ENCODE measurements at regions not wholly inside any gene's neighbourhood (a gene's known extent, or its start where the extent isn't known, plus 50 kb on each side); places are given as distances from the start of the nearest gene placed in this dataset.
"Not testable (repeated sequence)": the region's sequence is repeated elsewhere in the genome, so short reads cannot be mapped to it uniquely, and the experiment has no call there.

DNA sequence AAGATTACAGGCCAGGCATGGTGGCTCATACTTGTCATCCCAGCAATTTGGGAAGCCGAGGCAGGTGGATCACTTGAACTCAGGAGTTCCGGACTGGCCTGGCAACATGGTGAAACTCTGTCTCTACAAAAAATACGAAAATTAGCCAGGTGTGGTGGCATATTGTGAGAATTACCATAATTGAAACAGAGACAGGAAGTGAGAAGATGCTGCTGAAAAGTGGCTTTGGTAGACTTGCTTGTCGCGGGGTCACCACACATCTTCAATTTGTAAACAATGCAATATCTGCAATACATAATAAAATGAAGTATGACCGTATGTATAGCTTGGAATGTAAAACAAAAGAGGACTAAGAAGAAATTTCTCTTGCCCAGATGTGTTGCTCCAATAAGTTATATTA is 490.5 kb downstream of the GABRG2 start:
- Mint-ChIP-seq H3K27ac (no peak overlapping the region), H3K4me3 (no peak overlapping the region), H3K36me3 (no peaks in the 10 kb centered on the region), H3K9me3 (peaks cover 0 to 7% (median 0%) of the 10 kb centered on the region in 3 donors), H3K27me3 (no peaks in the 10 kb centered on the region), H3K4me1 (no peaks in the 10 kb centered on the region)

DNA sequence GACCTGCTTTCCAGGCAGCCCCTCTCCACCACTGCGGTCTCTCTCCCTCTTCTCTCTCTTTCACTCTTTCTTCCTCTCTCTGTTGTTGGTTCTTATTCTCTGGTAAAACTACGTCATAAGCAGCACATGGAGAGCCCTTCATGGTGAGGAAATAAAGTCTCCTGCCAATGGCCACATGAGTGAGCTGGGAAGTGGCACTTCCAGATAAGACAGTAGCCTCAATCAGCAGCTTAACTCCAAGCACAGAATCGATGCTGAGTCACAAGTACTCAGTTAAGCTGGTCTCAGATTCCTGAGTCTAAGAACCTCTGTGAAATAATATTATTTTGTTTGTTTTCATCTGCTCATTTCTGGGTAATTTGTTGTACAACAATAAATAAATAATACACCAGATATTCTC is 500.1 kb downstream of the GABRG2 start:
- Mint-ChIP-seq H3K27ac (no peak overlapping the region), H3K4me3 (no peak overlapping the region), H3K27me3 (no peaks in the 10 kb centered on the region), H3K9me3 (peaks cover 0 to 2% (median 0%) of the 10 kb centered on the region in 3 donors), H3K36me3 (no peaks in the 10 kb centered on the region), H3K4me1 (peaks cover 0 to 2% (median 0%) of the 10 kb centered on the region in 3 donors)

DNA sequence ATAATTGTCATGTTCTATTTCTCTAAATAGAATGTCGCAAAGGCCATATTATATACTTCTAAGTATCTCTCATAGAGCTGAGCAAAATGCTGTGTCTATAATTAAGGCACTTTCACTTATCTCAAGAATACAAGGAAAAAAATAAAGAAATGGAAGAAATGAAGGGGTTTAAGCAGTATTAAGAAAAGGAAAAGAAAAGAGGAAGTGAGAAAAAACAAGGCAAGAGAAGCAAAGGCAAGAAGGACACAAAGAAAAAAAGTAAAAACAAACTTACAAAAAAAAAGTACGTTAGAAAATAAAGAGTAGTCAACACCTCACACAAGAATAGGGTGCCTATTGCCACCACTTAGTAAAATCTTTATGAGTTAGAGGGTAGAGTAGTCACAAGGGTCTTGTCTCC is 506.2 kb downstream of the GABRG2 start:
- Mint-ChIP-seq H3K4me3 (no peak overlapping the region), H3K9me3 (peaks cover 0 to 4% (median 0%) of the 10 kb centered on the region in 3 donors), H3K27me3 (no peaks in the 10 kb centered on the region), H3K4me1 (peaks cover 0 to 2% (median 0%) of the 10 kb centered on the region in 3 donors), H3K27ac (no peak overlapping the region), H3K36me3 (no peaks in the 10 kb centered on the region)

DNA sequence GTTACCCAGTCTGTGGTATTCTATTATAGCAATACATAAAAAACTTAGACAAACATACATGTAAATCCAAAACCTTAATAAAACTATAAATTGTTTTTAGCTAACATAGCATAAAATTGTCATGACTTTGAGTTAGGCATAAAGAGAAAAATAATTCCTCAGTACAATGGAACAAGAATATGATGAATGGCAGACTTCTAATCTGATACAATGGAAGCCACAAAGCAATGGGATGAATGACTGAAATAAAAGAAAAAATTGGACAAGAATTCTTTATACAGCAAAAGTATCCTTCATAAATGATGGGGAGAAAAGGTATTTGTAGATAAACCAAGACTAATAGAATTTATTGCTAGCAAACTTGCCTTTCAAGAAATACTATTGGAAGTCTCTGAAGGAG is 524.2 kb downstream of the GABRG2 start:
- no peak overlapping the region for H3K4me3 Mint-ChIP-seq
- peaks cover 0 to 14% (median 3%) of the 10 kb centered on the region in 3 donors for H3K9me3 Mint-ChIP-seq
- no peaks in the 10 kb centered on the region for H3K4me1 Mint-ChIP-seq
- peaks cover 1% of the 10 kb centered on the region for H3K36me3 Mint-ChIP-seq
- no peaks in the 10 kb centered on the region for H3K27me3 Mint-ChIP-seq
- H3K27ac Mint-ChIP-seq: no peak overlapping the region

DNA sequence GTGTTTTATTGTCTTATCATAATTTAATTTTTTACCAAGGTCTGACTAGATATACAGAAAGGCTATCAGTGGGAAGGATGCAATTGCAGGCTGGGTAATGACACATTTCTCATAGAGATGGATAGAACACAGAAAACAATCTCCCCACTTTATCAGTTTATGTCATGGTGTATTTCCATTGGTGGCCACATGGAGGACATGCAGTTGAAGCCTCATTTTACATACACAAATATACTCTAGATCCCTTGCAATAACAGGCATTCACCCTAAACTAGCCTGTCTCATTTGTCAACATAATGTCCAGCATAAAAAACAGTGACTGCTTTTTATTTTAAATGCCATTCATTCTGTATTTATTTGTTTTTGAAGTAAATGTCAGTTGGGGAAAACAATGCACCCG is 526.3 kb downstream of the GABRG2 start:
- Mint-ChIP-seq H3K27ac (no peak overlapping the region), H3K4me3 (no peak overlapping the region), H3K36me3 (peaks cover 1% of the 10 kb centered on the region), H3K4me1 (no peaks in the 10 kb centered on the region), H3K9me3 (peaks cover 0 to 20% (median 1%) of the 10 kb centered on the region in 3 donors), H3K27me3 (no peaks in the 10 kb centered on the region)

DNA sequence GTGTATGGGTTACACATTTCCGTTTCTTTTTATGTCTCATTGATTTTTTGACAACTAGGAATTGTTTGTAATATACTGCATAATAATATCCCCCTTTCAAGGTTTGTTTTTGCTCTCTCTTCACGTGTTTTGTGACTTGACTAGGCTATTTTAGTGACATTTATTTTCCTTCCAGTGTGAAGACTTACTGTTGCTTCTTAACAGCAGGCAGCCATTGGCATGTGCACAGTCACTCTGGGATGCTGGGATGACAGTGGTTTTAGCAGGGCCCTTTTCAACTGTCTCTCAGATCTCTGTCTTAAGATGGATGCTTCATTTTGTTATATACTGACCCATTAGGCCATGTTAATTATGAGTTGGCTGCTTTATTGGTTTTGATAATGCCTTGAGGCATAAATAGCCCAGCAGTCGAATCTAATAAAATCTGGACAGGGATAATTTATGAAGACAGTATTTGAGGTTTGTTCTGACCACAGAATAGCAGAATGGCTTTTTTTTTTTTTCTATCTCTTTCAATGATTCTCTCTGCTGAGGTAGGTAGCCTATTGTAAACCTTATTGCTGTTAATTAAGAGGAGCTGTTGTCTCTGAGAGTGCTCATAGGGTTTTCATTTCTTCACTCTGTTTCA is 536.0 kb downstream of the GABRG2 start:
- Mint-ChIP-seq H3K27ac (no peak overlapping the region), H3K4me3 (no peak overlapping the region), H3K4me1 (no peaks in the 10 kb centered on the region), H3K36me3 (no peaks in the 10 kb centered on the region), H3K9me3 (peaks cover 0 to 2% (median 0%) of the 10 kb centered on the region in 3 donors), H3K27me3 (no peaks in the 10 kb centered on the region)

DNA sequence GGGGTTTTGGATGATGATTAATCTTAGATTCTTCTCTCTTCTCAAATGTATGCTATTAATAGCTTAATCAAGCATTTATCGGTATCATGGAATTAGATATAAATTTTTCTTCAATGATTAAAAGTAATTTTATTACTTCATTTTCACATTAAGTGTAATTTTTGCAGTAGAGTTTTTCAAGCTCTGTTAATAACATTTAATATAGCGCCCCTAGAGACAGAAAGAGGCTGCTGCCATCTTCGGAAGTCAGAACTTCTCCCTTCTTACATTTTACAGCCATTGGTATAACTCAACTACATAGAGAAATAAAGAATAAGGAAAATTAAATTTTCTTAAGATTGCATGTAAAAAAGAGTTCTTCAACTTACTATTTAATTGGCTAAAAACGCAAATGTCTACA is 540.3 kb downstream of the GABRG2 start:
- H3K27ac Mint-ChIP-seq: no peak overlapping the region

DNA sequence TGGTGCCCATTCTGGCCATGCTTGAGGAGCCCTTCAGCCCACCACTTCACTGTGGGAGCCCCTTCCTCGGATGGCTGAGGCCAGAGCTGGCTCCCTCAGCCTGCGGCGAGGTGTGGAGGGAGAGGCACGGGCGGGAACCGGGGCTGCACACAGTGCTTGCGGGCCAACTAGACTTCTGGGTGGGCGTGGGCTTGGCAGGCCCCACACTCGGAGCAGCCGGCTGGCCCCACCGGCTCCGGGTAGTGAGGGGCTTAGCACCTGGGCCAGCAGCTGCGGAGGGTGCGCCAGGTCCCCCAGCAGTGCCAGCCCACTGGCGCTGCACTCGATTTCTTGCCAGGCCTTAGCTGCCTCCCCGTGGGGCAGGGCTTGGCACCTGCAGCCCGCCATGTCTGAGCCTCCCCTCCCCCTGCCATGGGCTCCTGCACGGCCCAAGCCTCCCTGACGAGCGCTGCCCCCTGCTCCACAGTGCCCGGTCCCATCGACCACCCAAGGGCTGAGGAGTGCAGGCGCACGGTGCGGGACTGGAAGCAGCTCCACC is 554.2 kb downstream of the GABRG2 start:
- H3K4me3 Mint-ChIP-seq, H3K27ac Mint-ChIP-seq, H3K4me1 Mint-ChIP-seq, H3K9me3 Mint-ChIP-seq, H3K27me3 Mint-ChIP-seq, H3K36me3 Mint-ChIP-seq: not testable (repeated sequence)

More for the DNA sequence above, 540.3 kb downstream of the GABRG2 start:
- H3K36me3 Mint-ChIP-seq: no peaks in the 10 kb centered on the region
- H3K9me3 Mint-ChIP-seq: peaks cover 0 to 12% (median 0%) of the 10 kb centered on the region in 3 donors
- H3K27me3 Mint-ChIP-seq: no peaks in the 10 kb centered on the region
- no peaks in the 10 kb centered on the region for H3K4me1 Mint-ChIP-seq
- H3K4me3 Mint-ChIP-seq: no peak overlapping the region

DNA sequence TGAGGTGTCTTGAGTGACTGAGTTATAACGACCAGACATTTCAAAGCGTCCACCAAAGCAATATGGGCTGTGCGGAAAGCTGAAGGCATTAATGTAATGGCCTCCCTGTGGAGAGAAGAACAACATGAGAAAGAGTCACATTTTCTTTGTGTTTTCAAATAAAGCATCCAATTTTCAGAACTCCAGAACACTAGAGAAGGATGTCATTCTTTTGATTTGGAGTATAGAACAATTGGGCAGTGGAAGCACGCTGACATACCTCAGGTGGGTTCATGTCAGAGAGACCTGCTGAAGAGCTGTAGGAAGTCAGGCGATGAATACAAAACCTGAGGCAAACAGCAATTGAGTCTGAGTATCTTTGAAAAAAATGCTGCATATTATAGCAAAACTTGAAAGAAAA is 556.5 kb downstream of the GABRG2 start:
- Mint-ChIP-seq H3K27me3 (no peaks in the 10 kb centered on the region), H3K36me3 (no peaks in the 10 kb centered on the region), H3K9me3 (peaks cover 3 to 11% (median 10%) of the 10 kb centered on the region in 3 donors), H3K4me3 (no peak overlapping the region), H3K27ac (no peak overlapping the region), H3K4me1 (no peaks in the 10 kb centered on the region)

DNA sequence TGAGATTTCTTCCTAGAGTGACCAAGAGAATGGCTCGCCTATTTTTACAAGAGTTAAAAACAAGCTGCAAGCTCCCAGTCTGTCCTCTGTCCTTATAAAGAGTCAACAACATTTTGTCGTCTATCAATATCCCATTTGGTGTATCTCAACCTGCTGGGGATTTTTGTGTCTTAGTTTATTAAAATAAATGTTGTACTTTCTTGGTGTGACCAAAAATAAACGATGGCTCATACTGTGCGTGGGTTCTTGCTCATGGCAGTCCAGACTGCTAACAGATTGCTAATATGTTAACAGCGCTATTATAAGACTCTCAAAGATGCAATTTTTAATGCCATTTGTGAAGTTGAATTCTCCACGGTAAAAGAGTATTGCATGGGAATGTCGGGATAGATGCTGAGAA is 569.9 kb downstream of the GABRG2 start:
- Mint-ChIP-seq H3K4me3 (no peak overlapping the region), H3K4me1 (peaks cover 0 to 1% (median 0%) of the 10 kb centered on the region in 3 donors), H3K27ac (no peak overlapping the region), H3K36me3 (peaks cover 2% of the 10 kb centered on the region), H3K27me3 (no peaks in the 10 kb centered on the region), H3K9me3 (peaks cover 3 to 22% (median 16%) of the 10 kb centered on the region in 3 donors)

DNA sequence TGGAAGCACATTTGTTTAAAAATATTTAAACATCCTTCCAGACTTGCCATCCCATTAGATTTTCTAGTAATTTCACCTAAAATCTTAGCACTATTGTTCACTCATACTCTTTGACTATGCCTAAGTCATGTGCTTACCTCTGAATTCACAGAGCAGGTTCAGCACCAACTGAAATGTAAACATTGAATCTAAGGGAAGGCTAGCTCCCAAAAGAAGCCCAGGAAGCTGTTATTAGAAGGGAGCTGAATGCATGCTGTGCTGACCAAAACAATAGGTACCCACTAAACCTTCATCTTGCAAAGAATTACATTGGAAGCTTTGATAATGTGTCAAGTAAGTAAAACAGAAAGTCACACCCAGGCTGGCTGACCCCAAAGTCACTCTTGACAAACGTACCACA is 571.3 kb downstream of the GABRG2 start:
- H3K27ac Mint-ChIP-seq: no peak overlapping the region
- H3K36me3 Mint-ChIP-seq: peaks cover 2% of the 10 kb centered on the region
- H3K4me1 Mint-ChIP-seq: no peaks in the 10 kb centered on the region
- peaks cover 4 to 22% (median 9%) of the 10 kb centered on the region in 3 donors for H3K9me3 Mint-ChIP-seq
- no peak overlapping the region for H3K4me3 Mint-ChIP-seq
- no peaks in the 10 kb centered on the region for H3K27me3 Mint-ChIP-seq

DNA sequence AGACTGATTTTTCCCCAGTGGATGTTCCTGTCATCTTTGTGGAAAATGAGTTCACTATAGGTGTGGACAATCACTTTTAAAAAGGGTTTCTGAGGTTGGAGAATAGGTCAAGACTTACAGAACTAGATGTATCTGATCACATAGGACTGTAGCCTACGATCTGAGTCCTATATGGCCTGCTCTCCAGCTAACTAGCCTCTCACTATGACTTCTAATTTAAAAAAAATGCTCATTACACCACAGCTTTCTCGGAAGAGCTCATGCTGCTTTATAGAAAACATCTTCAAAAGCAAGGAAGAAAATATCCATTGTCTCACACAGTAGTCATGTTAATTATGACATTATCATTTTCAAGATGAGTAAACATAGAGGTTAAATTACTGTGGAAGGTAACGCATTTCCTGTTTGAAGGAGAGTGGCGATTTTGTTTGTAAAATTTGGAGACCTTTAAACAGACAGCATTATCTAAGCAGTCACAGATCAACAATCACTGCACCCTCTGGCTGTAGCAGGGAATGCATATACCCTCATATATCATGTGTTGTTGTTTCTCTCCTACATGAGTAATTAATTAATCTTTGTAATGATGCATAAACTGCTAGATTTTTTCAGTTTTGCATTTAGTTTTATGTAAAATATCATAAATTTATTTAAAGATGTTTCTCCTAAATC is 573.7 kb downstream of the GABRG2 start:
- Mint-ChIP-seq H3K4me1 (no peaks in the 10 kb centered on the region), H3K27me3 (no peaks in the 10 kb centered on the region), H3K36me3 (peaks cover 2% of the 10 kb centered on the region), H3K27ac (no peak overlapping the region), H3K9me3 (peaks cover 2 to 13% (median 5%) of the 10 kb centered on the region in 3 donors), H3K4me3 (peak overlapping the region in 1 of 4 donors; percentile 13)

DNA sequence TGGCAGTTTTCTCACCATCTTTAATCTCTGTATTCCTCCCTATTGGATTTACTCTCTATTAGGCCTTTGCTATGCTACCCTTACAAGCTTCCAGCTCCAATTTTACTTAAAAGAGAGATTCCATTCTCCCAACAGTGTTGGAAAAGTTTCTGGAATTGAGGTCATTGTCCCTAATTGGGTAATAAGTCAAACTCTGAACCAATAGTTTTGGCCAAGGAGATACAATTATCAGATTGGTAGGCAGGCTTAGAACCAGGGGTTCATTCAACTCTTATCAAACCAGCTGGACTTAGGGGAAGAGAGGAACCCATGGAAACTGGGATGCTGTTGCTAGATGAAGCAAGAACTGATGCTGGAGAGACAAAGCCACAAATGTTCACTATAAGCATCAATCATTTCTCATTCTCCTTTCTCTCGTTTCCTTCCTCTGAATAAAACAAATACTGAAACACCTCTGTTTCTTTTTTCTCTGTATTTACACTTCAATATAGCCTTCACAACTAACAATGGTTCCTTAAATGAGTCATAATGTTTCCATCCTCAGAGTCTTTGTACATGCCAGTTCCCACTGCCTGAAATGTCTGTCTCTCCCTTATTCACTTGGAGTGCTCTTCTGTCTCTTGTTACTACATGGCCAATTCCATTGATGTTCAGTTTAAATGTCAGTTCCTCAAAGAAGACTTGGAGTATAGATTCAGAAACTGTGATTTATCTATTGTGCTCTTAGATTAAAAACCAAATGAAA is 587.3 kb downstream of the GABRG2 start:
- no peaks in the 10 kb centered on the region for H3K27me3 Mint-ChIP-seq
- H3K27ac Mint-ChIP-seq: no peak overlapping the region
- no peaks in the 10 kb centered on the region for H3K36me3 Mint-ChIP-seq
- H3K4me1 Mint-ChIP-seq: no peaks in the 10 kb centered on the region
- H3K4me3 Mint-ChIP-seq: no peak overlapping the region
- H3K9me3 Mint-ChIP-seq: peaks cover 5 to 33% (median 8%) of the 10 kb centered on the region in 3 donors

DNA sequence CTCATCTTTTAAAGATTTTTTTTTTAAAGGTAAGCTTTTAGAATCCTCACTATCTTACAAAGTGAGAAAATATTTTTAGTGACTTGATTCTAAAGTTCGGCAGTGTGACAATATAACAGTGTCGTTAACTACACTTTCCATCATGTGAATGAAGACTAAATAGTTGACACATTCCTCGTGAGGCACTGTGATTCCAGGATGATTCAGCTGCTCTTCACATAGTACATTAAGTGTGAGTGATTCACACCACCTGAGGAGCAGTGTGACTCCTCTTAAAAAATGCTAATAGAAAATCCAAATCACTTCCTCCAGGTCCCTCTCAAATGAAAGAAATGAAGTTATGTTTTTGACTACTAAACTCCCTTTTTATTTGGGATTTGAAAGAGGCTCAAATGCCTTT is 589.5 kb downstream of the GABRG2 start:
- no peaks in the 10 kb centered on the region for H3K36me3 Mint-ChIP-seq
- H3K9me3 Mint-ChIP-seq: peaks cover 2 to 18% (median 2%) of the 10 kb centered on the region in 3 donors
- H3K4me1 Mint-ChIP-seq: no peaks in the 10 kb centered on the region
- H3K27ac Mint-ChIP-seq: no peak overlapping the region
- H3K27me3 Mint-ChIP-seq: no peaks in the 10 kb centered on the region
- H3K4me3 Mint-ChIP-seq: no peak overlapping the region

DNA sequence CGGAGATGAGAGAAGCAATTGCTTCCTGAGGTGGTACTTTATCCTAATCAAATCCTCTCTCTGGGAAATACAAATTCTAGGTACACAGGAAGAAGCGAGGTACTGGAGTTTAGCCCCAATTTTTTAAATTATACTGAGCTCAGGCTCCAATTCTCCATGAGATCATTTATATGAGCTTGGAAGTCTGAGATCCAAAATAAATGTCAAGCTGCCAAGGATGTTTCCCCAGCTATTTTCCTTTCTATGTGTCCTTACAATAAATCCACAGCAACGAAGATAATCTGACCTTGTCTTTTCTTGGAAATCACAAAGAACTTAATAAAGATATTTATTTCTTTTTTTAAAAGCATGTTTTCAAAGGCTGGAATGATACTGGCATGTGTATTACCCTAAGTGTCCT is 597.3 kb downstream of the GABRG2 start:
- H3K9me3 Mint-ChIP-seq: peaks cover 0 to 8% (median 0%) of the 10 kb centered on the region in 3 donors
- no peak overlapping the region for H3K4me3 Mint-ChIP-seq
- no peaks in the 10 kb centered on the region for H3K4me1 Mint-ChIP-seq
- H3K27me3 Mint-ChIP-seq: no peaks in the 10 kb centered on the region
- no peaks in the 10 kb centered on the region for H3K36me3 Mint-ChIP-seq
- no peak overlapping the region for H3K27ac Mint-ChIP-seq

All from IgD-negative memory B cell (primary cell).